Stomach smooth muscle (tissue), 2 donors: ENCODE measurements at regions not wholly inside any gene's neighbourhood (a gene's known extent, or its start where the extent isn't known, plus 50 kb on each side); places are given as distances from the start of the nearest gene placed in this dataset.

Experiments used
- H3K27ac ChIP-seq: one replicate; pipeline ENCODE4 v1.7.0; 2013; ENCODE audit warnings: mild to moderate bottlenecking, low read length, inconsistent platforms
- H3K27me3 ChIP-seq, 2 donors: one replicate each; pipeline ENCODE4 v1.7.0; 2013; ENCODE audit warnings: low read length in 2 of 2; ENCODE audit not compliant: insufficient read depth in 2 of 2, control insufficient read depth in 1 of 2
- H3K36me3 ChIP-seq, 2 donors: one replicate each; pipeline ENCODE4 v1.7.0; 2013; ENCODE audit warnings: low read length in 2 of 2; ENCODE audit not compliant: control insufficient read depth in 2 of 2, insufficient read depth in 2 of 2
- H3K4me1 ChIP-seq: one replicate; pipeline ENCODE4 v1.7.0; 2013; ENCODE audit warnings: low read length; ENCODE audit not compliant: control insufficient read depth, insufficient read depth
- H3K4me3 ChIP-seq, 2 donors: one replicate each; pipeline ENCODE4 v1.7.0; 2013; ENCODE audit warnings: low read length in 2 of 2
- H3K9ac ChIP-seq, 2 donors: one replicate each; pipeline ENCODE4 v1.7.0; 2013; ENCODE audit warnings: low read length in 2 of 2, mild to moderate bottlenecking in 1 of 2
- H3K9me3 ChIP-seq, 2 donors: one replicate each; pipeline ENCODE4 v1.7.0; 2013; ENCODE audit warnings: low read length in 2 of 2; ENCODE audit not compliant: control insufficient read depth in 2 of 2
- donor health status: healthy.
- donor health status: Pancreatic carcinoma.

- H3K27ac ChIP-seq: no peak overlapping the region
- H3K9ac ChIP-seq: no peak overlapping the region
- H3K36me3 ChIP-seq: no peaks in the 10 kb centered on the region
- H3K27me3 ChIP-seq: no peaks in the 10 kb centered on the region
- no peaks in the 10 kb centered on the region for H3K4me1 ChIP-seq
- H3K9me3 ChIP-seq: no peaks in the 10 kb centered on the region
- no peak overlapping the region for H3K4me3 ChIP-seq
Measured at GRCh38 chr5:144798595-144798994, 627.9 kb downstream of the KCTD16 start.

- Histone ChIP-seq H3K4me3 (no peak overlapping the region), H3K27me3 (no peaks in the 10 kb centered on the region), H3K9ac (no peak overlapping the region), H3K4me1 (no peaks in the 10 kb centered on the region), H3K9me3 (no peaks in the 10 kb centered on the region), H3K27ac (no peak overlapping the region), H3K36me3 (no peaks in the 10 kb centered on the region)
Measured at GRCh38 chr5:144794922-144795321, 624.2 kb downstream of the KCTD16 start.

GRCh38 chr5:144788556-144788955 is 617.9 kb downstream of the KCTD16 start:
- H3K9ac ChIP-seq: no peak overlapping the region
- no peaks in the 10 kb centered on the region for H3K4me1 ChIP-seq
- no peak overlapping the region for H3K27ac ChIP-seq
- H3K9me3 ChIP-seq: no peaks in the 10 kb centered on the region
- no peaks in the 10 kb centered on the region for H3K27me3 ChIP-seq
- no peak overlapping the region for H3K4me3 ChIP-seq
- no peaks in the 10 kb centered on the region for H3K36me3 ChIP-seq

GRCh38 chr5:144788046-144788445 is 617.4 kb downstream of the KCTD16 start:
- Histone ChIP-seq H3K4me1 (no peaks in the 10 kb centered on the region), H3K9me3 (no peaks in the 10 kb centered on the region), H3K27me3 (no peaks in the 10 kb centered on the region), H3K36me3 (no peaks in the 10 kb centered on the region), H3K27ac (no peak overlapping the region), H3K4me3 (no peak overlapping the region), H3K9ac (no peak overlapping the region)

- Histone ChIP-seq H3K27ac (no peak overlapping the region), H3K9me3 (no peaks in the 10 kb centered on the region), H3K9ac (no peak overlapping the region), H3K4me3 (no peak overlapping the region), H3K27me3 (no peaks in the 10 kb centered on the region), H3K36me3 (no peaks in the 10 kb centered on the region), H3K4me1 (no peaks in the 10 kb centered on the region)
Measured at GRCh38 chr5:144779368-144779767, 608.7 kb downstream of the KCTD16 start.

GRCh38 chr5:144778561-144778960 is 607.9 kb downstream of the KCTD16 start:
- Histone ChIP-seq H3K9ac (no peak overlapping the region), H3K4me3 (no peak overlapping the region), H3K36me3 (no peaks in the 10 kb centered on the region), H3K27ac (no peak overlapping the region), H3K27me3 (no peaks in the 10 kb centered on the region), H3K9me3 (no peaks in the 10 kb centered on the region), H3K4me1 (no peaks in the 10 kb centered on the region)

GRCh38 chr5:144774197-144774596 is 603.5 kb downstream of the KCTD16 start:
- H3K9me3 ChIP-seq: no peaks in the 10 kb centered on the region
- H3K27ac ChIP-seq: no peak overlapping the region
- no peaks in the 10 kb centered on the region for H3K4me1 ChIP-seq
- no peak overlapping the region for H3K4me3 ChIP-seq
- H3K27me3 ChIP-seq: no peaks in the 10 kb centered on the region
- H3K9ac ChIP-seq: no peak overlapping the region
- H3K36me3 ChIP-seq: no peaks in the 10 kb centered on the region

- no peak overlapping the region for H3K9ac ChIP-seq
- no peak overlapping the region for H3K27ac ChIP-seq
- no peak overlapping the region for H3K4me3 ChIP-seq
- no peaks in the 10 kb centered on the region for H3K27me3 ChIP-seq
- H3K4me1 ChIP-seq: no peaks in the 10 kb centered on the region
- no peaks in the 10 kb centered on the region for H3K9me3 ChIP-seq
- H3K36me3 ChIP-seq: no peaks in the 10 kb centered on the region
Measured at GRCh38 chr5:144773628-144774027, 603.0 kb downstream of the KCTD16 start.

GRCh38 chr5:144771802-144772201 is 601.1 kb downstream of the KCTD16 start:
- Histone ChIP-seq H3K27me3 (no peaks in the 10 kb centered on the region), H3K9ac (no peak overlapping the region), H3K27ac (no peak overlapping the region), H3K4me3 (no peak overlapping the region), H3K4me1 (no peaks in the 10 kb centered on the region), H3K9me3 (no peaks in the 10 kb centered on the region), H3K36me3 (no peaks in the 10 kb centered on the region)

- H3K9me3 ChIP-seq: no peaks in the 10 kb centered on the region
- no peaks in the 10 kb centered on the region for H3K4me1 ChIP-seq
- H3K27ac ChIP-seq: no peak overlapping the region
- no peak overlapping the region for H3K4me3 ChIP-seq
- no peaks in the 10 kb centered on the region for H3K36me3 ChIP-seq
- H3K27me3 ChIP-seq: no peaks in the 10 kb centered on the region
- H3K9ac ChIP-seq: no peak overlapping the region
Measured at GRCh38 chr5:144742361-144742760, 571.7 kb downstream of the KCTD16 start.

GRCh38 chr5:144731786-144732185 is 561.1 kb downstream of the KCTD16 start:
- Histone ChIP-seq H3K9me3 (no peaks in the 10 kb centered on the region), H3K27ac (no peak overlapping the region), H3K36me3 (no peaks in the 10 kb centered on the region), H3K4me3 (no peak overlapping the region), H3K27me3 (no peaks in the 10 kb centered on the region), H3K9ac (no peak overlapping the region), H3K4me1 (no peaks in the 10 kb centered on the region)

GRCh38 chr5:144712090-144712489 is 541.4 kb downstream of the KCTD16 start:
- H3K9me3 ChIP-seq: no peaks in the 10 kb centered on the region
- H3K36me3 ChIP-seq: no peaks in the 10 kb centered on the region
- no peaks in the 10 kb centered on the region for H3K4me1 ChIP-seq
- H3K9ac ChIP-seq: no peak overlapping the region
- no peak overlapping the region for H3K27ac ChIP-seq
- no peaks in the 10 kb centered on the region for H3K27me3 ChIP-seq
- no peak overlapping the region for H3K4me3 ChIP-seq
